Activated CD8-positive, alpha-beta memory T cell treated with anti-CD3 and anti-CD28 coated beads, Interleukin-2, amount 50 U/mL, for 1 hour (primary cell): ENCODE measurements at regions not wholly inside any gene's neighbourhood (a gene's known extent, or its start where the extent isn't known, plus 50 kb on each side); places are given as distances from the start of the nearest gene placed in this dataset.
"Not testable (repeated sequence)": the region's sequence is repeated elsewhere in the genome, so short reads cannot be mapped to it uniquely, and the experiment has no call there.

Source experiments
- DNase-seq: peaks from one replicate; pipeline ENCODE4 v3.0.0-alpha.2; 2020; ENCODE audit errors: extremely low read depth

GRCh38 chr3:112765531-112765930 lies 81.1 kb downstream of the CD200R1L start:
- DNase-seq, result no peak

DNA sequence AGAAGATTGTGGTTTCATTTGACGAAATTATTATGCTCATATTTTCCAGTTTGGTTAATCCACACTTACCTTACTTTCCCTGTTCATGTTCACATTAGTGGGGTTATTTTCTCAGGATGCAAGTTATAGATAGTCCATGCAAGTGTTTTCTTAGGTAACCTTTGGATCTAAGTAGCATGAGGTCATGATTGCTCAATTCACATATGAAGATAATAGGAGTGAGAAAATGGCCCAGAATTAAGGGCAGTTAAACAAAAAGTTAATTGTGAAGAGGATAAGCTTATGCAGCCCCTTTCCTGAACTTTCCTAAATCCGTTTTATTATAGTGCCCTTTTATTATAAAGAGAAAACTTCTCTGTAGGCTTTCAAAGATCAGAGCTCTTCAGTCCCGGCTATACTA lies 83.4 kb downstream of the CD200R1L start:
- no peak for DNase-seq

DNA sequence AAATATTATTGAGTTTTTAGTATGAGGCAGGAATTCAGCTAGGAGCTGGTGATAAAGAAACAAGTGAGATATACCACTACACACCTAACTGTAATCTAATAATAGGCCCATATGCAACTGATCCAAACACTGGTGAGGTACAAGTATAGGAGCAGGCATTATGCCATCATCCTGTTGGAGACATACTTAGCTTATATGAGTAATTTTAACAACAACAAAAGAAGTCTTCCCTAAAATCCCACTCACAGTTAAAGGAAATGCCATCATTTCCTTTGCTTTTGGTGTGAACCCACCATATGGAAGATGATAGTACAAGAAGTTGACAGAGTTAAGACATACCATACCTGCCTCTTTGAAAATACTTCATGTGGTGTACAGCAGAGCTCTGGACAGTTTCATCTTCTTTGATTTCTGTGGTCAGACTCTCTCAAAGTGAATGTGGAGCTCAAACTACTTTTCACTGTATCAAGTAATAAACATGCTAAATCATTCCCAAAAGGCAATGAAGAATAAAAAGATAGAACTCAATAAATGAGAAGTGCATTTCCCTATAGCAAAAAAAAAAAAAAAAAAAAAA lies 85.5 kb downstream of the CD200R1L start:
- no peak for DNase-seq

DNA sequence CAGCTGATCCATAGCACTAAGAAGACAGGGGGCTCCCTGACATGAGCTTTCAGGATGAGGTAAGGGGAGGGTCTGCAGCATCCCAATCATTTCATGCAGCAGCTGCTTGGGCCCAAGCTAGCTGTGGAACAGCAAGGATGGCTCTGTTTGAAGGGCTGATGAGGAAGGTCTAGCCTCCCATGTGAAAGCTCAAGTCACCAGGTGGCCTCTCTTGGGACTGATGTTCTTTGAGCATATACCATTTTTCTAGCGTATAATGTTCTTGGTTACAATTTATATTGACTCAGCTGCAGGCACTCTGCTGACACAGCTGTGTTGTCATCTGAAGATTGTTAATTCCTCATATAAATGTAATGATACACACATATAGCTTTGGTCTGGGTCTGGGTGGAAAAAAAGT lies 87.0 kb downstream of the CD200R1L start:
- no peak for DNase-seq

DNA sequence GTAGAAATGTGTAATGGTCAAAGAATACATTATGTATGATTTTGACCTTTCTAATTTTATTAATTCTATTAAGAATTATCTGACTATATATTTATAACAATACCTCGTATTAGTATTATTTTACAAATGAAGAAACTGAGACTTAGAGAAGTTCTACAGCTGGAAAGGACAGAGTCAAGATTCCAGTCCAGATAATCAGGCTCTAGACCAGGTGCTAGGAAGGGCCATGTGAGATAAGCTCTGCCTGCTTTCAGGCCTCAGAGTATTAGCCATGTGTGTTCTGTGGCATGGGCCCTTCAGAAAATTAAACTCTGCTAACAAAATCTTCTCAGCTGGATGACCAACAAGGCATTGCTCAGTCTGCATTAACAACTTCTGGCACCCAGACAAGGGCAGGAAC lies 87.5 kb downstream of the CD200R1L start:
- DNase-seq, result no peak

GRCh38 chr3:112757197-112757596 lies 89.5 kb downstream of the CD200R1L start:
- no peak for DNase-seq

DNA sequence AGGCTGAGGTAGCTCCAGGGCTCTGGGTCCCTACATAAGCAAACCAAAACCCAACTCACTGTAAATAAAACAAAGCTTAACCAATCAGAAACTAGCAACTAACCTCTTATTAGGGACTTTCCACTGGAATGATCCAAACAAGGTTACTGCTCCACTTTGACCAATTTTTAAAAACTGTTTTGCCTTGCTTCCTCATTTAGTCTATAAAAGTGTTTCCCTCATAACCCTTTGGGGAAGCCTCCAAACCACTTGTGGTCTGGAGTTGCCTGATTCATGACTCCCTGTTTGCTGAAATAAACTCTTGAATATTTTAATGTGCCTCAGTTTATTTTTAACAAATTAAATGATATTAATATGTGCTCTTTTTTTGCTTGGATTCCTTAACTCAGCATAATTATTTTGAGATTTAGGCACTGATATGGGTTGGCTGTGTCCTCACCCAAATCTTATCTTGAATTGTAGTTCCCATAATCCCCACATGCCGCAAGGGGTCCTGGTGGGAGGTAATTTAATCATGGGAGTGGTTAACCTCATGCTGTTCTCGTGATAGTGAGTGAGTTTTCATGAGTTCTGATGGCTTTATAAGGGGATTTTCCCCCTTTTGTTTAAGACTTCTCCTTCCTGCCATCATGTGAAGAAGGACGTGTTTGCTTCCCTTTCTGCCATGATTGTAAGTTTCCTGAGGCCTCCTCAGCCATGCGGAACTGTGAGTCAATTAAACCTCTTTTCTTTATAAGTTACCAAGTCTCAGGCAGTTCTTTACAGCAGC lies 90.6 kb downstream of the CD200R1L start:
- no peak for DNase-seq

DNA sequence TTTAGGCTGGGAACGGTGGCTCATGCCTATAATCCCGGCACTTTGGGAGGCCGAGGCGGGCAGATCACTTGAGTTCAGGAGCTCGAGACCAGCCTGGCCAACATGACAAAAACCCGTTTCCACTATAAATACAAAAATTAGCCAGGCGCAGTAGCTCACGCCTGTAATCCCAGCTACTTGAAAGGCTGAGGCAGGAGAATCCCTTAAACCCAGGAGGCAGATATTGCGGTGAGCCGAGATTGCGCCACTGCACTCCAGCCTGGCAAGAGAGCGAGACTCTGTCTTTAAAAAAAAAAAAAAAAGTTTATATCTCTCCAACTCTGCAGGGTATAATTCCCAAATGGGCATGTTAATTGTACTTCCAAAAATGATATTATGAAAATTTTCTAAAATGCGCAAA lies 91.6 kb downstream of the CD200R1L start:
- DNase-seq, result not testable (repeated sequence)

- no peak for DNase-seq
Measured at GRCh38 chr3:112751564-112752512, 94.8 kb downstream of the CD200R1L start.

DNA sequence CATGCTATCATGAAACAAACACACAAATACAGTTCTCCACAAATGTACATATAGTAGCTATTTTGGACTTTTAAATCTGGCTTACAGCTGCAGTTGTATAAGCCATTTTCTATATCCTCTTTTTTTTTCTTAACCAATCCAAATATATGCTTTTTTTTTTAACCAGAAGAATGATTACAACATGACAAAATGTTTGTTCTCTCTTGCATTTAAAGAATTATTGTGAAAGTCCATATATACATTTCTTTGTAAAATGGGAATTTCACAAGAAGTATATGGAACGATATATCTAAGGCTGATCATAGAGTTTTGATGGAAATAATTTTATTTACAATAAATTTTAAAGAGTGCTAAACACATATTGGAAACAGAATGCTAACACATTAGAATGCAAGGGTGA lies 95.6 kb downstream of the CD200R1L start:
- DNase-seq, result no peak

DNA sequence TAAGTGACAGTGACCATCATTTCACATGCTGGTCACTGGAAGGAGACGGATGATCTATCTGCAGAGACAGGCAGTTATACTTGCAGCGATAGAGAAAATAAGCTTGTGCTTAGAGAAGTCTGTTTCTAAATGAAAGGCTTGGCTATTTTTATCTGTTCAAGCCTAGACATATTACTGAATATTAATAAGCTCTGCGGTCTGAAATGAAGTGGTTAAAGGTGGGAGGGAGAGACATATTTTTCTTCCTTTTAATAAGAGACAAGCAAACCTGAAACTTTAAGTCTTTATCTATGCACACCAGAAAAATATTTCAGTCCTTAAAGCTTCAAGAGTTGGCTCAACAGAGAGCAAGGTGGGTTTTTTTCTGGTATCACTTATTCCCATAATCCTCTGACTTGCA lies 99.0 kb downstream of the CD200R1L start:
- DNase-seq, result no peak

DNA sequence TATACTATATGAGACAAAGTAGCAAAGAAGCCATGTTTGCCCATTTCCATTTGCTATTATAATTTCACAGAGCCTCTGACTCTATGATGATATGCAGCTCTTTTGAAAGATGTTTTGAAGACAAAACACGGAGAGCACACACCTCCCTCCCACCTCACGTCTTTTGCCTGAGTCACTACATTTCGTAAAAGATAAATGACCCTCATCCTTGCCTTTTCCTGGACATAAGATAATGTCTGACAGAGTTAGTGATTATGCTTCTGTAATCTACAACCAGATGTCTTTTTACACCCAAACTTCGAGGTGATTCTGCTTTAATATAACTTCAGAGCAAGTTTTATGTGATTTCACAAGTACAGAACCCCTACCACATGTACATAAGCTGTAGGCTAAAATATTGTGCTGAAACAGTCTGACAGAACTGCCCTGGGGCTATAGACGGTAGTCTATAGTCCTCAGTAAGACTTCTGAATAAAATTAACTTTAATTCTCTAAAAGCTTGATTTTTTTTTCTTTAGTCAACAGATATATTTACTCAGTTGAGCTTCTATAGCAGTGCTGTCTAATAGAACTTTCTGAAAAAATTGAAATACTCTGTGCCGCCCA lies 99.9 kb downstream of the CD200R1L start:
- no peak for DNase-seq

DNA sequence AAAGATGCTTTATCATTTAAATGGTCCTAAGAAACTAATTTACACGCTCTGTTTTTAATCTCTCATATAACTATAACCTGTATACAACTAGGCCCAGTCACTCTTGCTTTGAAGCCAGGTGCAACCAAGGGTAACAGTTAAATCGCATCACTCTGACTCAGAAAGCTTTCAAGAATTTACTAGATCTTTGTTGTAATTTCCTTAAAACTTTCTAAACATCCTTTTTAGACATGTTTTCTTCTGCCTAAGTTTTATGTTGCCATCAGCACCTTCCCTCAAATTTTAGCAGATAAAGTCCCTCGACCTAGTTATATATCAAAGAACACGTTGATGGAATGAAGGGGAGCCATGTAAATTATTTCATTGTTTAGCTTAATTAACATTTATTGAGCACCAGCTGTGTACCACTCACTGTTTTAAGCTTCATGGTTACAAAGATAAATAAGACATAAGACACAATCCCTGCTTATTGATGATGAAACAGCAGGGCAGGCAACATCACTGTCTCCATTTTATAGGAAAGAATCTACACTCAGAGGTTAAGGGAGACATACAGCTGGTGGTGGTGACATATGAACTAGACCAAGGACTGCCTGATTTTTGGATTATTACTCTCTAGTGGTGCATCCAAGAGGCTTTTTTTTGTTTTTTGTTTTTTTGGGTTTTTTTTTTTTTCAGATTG lies 101.0 kb downstream of the CD200R1L start:
- DNase-seq, result no peak

- no peak for DNase-seq
Measured at GRCh38 chr3:112744825-112745566, 101.7 kb downstream of the CD200R1L start.

GRCh38 chr3:112744106-112744505 lies 102.6 kb downstream of the CD200R1L start:
- no peak for DNase-seq

GRCh38 chr3:112742934-112743333 lies 102.0 kb upstream of the CCDC80 start:
- DNase-seq, result no peak

DNA sequence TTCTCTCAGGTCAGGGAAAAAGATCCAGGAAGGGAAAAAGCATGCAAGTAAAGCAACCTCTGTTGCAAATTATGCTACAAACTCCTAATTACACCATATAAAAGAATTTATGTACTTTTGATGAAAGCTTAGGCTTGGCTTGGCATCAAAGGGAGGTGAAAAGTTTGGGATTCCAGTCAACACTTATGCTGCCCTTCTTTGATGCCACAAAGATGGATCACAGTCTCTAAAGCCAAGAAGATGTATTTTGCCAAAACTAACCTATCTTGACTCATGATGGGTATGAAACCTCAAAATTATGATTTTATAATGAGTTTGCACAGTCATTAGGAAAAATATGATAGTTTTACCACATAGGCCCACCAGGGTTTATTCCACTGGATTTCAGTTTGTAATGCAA lies 101.0 kb upstream of the CCDC80 start:
- DNase-seq, result no peak

DNA sequence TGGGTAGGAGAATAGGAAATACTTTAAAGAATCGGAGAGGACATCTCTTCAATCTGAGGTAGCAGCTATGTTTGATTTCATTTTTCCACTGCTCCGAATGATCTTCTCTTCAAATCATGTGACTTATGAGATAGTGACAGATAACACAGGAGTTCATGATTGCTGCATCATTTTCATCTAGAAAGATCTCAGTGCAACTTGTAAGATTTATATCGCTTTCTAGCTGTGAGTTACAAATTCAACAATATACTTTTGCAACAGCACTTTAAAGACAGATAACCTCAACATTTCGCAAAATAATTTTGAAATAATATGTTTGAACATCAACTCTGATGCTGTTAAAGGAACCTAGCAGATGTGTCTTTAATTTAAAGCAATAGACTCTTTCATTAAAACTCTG lies 99.9 kb upstream of the CCDC80 start:
- no peak for DNase-seq

- no peak for DNase-seq
Measured at GRCh38 chr3:112739252-112739965, 98.5 kb upstream of the CCDC80 start.

- no peak for DNase-seq
Measured at GRCh38 chr3:112738366-112738765, 97.4 kb upstream of the CCDC80 start.
